Non-pigmented ciliary epithelial cell (primary cell): ENCODE measurements at regions not wholly inside any gene's neighbourhood (a gene's known extent, or its start where the extent isn't known, plus 50 kb on each side); places are given as distances from the start of the nearest gene placed in this dataset.
"Not testable (repeated sequence)": the region's sequence is repeated elsewhere in the genome, so short reads cannot be mapped to it uniquely, and the experiment has no call there.

Experiments
- DNase-seq: peaks from one replicate; pipeline ENCODE4 v3.0.0-alpha.2; 2010; ENCODE audit warnings: low read depth

DNA sequence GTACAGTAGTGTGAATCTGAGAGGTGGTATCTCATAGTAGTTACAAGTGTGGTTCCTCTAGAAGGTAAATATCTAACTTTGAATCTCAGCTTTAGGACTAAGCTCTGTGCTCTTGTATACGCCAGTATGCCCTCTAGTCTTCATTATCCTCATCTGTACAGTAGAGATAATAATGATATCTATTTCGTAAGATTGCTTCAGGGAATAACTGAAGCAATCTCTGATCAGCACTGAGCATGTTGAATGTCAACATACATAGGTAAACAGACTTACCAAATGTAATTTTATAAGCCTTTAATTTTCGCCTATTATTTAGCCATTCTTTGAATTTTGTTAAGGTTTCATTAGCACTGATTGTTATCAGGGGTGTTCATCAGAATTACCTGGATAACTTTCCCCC, 175.2 kb upstream of the ANKRD50 start:
- DNase-seq = no peak

DNA sequence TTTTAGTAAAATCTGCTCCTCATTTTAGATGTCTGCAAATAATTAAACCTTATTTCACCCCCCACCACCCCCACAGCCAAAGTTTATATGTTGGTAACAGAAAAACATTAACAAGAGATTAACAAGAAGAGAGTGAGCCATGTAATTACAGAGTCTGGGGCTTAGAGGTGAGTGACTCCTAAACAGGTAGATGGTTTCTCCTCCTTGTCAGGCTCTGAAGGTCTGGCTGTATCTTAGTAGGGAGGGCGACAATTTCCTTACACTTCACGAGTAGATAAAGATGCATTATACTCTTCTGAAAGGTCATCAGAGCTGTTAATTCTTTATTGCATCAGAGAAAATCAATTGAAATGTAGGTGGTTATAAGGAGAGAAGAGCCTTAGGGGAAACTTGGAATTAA, 171.8 kb upstream of the ANKRD50 start:
- no peak for DNase-seq

DNA sequence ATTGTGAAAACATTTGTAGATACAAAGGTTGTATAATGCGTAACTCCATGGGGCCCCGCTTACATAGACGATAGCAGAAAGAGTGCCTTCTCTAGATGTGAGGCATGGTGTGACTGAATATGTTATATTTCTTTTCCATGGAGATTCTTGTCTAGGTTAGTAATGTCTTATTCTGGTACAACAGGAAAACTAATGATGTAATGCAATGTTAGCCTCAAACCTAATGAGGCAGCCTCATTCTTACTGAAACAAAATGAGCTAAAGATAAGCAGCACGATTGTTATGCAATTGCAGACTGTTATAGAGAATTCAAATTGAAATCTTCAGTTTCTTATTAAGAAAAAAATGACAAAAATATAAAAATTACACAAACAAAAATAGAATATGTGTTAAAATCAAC, 171.1 kb upstream of the ANKRD50 start:
- DNase-seq = peak; percentile 34

DNA sequence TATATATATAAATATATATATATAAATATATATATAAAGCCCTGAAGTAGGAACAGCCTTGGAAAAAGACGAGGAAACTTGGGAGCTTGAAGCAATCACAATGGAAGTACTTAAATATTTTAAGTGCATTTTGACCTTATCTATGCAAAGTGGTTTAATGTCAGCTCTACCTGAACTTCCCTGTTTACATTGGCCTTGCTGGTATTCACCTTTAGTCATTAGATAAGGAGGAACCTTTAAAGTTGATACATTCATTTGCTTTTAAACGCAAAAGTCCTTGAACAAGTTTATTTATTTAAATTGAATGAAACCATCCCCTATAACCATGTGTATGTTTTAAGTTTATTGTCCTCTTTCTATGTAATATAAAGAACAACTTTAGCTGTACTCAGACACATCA, 166.7 kb upstream of the ANKRD50 start:
- no peak for DNase-seq

DNA sequence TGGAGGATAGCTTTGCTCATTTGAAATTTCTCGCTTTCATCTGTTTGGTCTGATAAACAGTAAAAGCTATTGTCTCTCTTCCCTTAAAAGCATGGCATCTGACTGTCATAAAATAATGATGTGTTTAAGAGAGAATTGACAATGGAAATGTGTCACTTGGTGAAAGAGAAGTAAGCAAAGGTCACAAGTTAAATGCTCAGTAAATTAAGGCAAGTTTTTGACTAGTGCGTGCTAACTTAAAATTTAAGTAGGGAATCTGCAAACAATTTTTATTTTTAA, 161.6 kb upstream of the ANKRD50 start:
- DNase-seq = no peak

DNA sequence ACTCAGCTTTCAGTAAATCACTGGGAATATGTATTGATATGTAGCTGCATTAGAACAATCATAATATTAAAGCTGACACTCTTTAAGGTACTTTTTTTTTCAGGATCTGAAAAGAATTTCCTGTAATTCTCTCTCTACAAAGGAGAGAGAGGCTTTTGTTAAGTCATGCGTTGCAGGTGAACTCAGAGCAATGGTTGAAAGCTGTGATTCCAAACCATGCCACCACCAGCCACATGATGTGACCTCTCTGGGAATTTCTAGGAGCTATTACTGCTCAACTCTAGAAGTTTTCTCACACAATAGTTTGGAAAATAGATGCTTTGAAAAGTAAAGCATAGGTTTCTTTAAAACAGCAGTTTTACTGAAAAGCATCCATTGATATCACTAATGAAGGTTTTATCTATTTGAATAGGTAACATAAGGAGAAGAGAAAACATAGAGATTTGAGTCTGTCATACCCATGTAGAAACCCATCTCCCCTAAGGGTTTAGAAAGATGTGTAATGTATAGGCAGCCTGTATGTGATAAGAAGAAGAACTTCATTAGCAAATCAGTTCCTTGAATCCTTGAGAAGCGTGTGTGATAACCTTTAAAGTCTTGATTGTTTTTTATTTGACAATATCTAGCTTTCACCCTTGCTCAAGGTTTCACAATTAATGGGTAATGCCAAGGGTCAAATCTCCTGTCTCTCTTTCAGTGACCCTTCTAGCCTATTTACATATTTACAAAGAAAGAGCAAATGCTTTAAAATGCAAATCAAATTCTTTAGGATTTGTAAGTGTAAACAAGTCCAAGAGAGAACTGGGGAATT, 161.0 kb upstream of the ANKRD50 start:
- no peak for DNase-seq

DNA sequence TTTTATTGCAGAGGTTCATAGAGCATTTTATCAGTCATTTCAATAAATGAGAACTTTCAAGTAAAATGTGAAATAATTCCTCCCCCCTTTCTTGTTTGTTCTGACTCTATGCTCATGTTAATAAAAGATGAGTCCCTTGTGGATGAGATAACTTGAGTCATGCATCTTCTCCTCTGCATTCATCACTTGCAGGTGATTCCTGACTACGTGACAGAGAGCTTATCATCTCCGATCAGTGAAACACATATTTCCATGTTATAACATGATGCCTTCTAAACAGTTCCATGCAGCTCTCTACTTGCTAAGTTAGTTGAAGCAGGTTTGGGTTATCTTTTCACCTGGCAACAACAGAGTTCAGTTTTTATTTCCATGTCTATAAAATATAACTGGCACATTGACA, 160.1 kb upstream of the ANKRD50 start:
- DNase-seq = no peak

DNA sequence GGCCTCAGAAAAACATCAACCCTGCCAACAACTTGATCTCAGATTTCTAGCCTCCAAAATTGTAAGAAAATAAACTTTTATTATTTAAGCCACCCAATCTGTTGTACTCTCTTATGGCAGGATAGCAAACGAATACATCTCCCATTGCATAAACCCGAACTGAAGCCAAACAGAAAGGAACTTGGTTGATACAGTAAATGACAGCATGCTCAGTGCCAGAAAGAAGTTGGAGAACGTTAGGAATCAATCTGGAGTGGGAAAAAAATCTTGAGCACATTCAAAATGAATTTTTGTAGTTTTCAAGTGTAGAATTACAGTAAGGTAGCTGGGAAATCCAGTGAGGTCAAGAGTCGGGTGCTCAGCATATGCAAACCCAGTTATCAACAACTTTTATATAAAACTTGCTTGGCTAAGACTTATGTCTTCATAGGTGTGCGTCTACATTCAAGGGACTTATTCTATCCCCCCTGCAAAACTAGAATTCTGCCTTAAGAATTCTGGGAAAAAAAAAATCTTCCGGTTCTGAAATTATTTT, 157.5 kb upstream of the ANKRD50 start:
- DNase-seq = no peak

DNA sequence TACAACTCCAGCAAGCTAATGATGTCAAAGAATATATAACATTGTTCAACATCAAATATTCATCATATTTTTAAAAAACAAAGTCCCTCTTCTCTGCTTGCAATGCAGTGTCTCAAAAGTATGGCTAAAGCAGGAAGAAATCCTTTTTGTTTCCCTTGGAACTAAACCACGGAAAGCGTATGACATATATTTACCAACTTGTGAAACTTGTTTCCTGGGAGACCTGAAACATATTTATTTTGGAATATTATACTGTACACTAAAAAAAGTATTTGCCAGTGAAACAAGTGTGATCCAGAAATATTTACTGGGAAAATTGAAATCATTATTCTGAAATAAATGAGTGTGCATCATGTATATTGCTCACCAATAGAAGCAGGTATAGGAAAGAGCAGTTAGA, 156.0 kb upstream of the ANKRD50 start:
- DNase-seq = no peak

DNA sequence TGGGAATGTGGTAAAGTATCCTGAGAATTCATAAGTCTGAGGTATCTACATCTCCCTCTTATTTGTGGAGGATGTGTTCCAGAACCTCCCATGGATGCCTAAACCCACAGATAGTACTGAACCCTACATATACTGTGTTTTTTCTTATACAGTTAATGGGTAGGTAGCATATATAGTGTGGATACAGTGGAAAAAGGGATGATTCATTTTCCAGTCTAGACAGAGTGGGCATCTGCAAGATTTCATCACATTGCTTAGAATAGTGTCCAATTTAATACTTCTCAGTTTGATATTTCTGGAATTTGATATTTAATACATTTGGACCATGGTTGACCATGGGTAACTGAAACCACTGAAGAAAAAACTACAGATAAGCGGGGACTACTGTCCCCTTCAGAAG, 155.0 kb upstream of the ANKRD50 start:
- DNase-seq = no peak

DNA sequence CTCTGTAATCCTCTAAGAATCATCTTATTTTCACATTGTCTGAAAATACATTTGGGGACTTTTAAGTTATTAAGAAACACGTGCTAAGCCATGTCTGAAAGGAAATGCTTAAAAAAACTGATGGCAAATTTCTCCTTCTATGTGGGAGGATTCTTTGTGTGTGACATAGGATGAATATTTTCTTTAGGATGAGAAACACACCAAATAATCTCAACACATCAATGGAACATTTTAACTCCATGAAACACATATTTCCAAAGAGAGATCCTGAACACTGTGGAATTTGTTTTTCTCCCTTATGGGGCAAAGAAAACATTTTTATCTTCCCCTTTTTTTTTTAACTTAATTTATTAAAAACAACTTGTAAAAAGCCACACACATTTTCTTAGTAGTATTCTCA, 153.8 kb upstream of the ANKRD50 start:
- DNase-seq = no peak

DNA sequence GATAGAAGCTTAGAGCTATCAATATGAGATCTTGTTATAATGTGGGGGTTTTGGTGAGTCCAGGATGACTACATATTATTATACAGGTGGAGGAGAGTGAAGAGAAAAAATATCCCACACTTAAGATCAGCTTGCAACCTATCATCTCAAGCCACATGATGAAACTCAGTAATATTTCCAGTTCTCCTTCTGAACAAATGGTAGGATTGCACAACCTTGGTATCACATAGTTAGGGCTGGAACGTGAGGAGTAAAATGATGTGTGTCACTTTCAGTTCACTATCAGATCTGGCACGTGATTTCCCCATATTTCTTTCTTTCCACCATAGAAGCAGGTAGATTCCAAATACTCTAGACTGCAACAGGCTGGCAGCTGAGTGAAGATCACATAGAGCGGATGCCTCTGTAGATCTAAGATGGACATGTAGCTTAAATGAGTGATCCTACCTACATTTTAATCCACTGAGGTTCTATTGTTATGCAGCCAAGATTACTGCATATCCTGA, 150.6 kb upstream of the ANKRD50 start:
- DNase-seq = no peak

DNA sequence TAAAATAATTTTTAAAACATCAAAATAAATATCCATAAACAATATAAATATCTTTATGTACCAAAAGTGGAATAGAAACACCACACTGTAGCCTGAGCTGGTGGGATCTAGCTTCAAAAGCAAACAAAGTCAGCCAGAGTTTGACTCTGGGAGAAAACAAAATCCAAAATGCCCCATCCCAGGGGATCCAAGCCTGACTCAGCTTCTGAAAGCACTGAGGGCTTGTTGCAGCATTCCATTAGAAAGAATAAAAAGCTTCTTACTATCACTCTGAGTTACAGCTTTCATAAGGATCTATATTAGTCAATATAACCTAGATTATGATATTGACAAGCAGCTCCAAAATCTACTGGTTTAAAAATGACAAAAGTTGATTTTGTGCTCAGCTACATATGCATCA, 149.7 kb upstream of the ANKRD50 start:
- no peak for DNase-seq

DNA sequence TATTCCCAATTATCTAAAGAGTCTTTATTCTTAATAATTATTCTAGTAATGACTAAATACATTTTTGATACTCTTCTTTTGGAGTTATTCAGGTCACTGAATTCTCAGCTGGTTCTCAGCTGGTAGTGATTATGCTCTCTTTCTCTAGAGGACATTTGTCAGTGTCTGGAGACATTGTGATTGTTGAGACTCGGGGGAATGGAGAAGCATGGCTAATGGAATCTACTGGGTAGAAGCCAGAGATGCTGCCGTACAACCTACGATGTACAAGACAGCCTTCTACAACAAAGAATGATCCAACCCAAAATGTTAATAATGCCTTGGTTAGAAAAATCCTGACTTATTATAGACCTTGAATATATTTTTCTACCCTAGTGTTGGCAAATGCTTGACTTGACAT, 149.2 kb upstream of the ANKRD50 start:
- no peak for DNase-seq

DNA sequence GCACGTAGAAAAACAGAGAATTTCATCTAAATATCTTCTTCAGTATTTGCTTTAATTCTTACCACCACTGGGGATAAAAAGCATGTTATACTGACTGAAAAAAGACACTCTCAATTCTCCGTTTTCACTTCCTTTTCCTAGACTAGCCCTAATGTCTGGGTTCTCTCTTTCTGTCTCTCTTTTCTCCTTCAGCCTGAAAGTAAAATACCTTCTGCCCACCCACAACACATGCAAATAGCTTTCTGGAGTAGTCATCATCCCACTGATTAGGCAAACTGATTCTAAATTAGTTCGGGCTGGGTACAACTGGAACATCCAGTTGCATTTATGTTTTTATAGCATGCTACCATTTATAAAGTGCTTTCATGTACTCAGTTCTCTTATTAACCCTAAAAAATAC, 142.4 kb upstream of the ANKRD50 start:
- peak; percentile 20 for DNase-seq

DNA sequence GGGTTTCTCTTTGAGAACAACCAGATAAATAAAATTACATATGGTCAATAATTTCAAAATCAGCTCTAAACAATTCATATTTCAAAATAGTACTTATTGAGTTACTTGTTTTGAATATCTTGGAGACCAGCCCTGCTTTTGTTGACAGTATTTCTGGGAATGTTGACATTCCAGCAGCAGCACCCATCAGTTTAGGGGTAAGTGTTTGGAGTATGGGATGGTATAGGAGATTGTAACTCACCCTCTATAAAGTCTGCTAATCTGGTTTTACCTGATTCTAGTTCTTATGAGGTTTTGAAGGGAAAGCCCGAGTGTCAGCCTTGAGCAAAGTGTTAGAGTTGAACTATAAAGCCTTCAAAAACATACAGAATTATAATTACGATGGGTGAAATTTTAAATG, 139.2 kb upstream of the ANKRD50 start:
- DNase-seq = no peak

DNA sequence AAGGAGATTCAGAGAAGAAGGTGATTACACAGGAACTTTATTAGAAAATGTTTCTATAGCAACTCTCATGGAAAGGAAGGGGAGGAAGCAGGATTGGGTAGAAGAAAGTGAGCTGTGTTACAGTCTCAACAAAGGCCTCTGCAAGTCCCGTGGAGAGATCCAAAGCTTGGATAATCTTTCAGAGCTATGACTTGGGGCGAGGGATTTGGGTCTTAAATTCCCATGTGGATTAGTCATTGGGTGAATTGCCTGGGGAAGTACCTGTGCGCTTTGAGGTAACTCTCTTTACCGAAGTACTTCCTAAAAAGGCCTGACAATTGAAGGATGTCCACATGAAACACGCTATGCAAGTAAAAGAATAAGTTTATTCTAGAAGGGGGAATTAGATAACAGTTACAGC, 133.8 kb upstream of the ANKRD50 start:
- no peak for DNase-seq

DNA sequence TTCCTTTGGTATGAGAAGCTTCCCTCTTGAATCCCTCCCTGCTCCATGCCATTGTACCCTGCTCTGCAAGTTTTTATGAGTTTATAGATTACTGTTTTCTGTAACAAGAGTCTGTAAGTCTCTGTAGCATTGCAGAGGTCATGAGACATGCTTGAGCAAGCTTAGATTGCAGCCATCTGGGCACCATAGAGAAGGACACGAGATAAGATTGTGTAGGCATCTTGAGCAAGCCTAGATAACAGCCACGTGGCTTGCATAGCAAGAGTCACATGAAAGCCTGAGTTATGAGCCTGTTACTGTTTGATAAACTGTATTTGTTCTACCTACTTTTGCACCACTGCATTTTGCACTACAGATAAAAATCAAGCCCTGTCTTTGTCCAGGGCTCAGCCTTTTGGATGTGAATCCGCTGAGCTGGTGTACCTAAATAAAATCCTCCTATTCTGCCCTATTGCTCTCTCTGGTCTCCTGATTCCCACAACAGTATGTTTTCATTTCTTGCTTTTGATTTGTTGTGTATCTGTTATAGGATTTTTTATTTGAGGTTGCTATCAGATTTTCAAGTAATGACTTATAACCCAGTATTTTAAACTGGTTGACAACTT, 127.4 kb upstream of the ANKRD50 start:
- DNase-seq = no peak

DNA sequence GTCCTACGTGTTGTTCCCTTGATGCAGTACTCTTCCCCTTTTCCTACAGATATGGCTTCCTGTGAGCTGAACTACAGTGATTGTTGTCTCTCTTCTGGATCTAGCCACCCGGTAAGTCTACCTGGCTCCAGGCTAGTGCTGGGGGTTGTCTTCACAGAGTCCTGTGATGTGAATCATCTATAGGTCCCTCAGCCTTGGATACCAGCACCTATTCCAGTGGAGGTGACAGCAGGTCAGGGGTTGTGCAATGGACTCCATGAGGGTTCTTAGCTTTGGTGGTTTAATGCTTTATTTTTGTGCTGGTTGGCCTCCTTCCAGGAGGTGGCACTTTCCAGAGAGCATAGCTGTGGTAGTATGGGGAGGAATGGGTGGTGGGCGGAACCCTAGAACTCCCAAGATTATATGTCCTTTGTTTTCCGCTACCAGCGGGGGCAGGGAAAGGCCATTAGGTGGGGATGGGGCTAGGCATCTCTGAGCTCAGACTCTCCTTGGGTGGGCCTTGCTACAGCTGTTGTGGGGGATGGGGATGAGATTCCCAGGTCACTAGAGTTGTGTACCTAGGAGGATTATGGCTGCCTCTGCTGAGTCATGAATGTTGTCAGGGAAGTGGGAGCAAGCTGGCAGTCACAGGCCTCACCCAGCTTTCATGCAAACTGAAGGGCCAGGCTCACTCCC, 121.4 kb upstream of the ANKRD50 start:
- DNase-seq = no peak

DNA sequence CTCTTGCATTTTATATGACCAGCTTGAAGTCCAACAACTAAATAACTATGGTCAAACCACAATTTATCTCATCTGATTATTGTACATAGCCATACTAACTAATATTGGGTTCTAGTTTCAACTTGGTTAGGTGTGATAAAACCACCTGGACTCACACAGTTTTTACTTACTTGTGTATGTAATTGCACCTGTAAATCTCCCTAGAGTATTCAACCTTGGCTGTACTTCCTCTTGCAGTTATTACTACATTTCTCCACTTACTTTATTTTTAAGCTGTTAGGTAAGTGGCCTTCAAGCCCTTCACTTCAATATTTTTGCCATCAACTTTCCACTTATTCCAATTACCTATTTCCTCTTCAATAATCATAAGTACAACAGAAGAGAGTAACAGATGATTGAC, 115.8 kb upstream of the ANKRD50 start:
- DNase-seq = no peak

DNA sequence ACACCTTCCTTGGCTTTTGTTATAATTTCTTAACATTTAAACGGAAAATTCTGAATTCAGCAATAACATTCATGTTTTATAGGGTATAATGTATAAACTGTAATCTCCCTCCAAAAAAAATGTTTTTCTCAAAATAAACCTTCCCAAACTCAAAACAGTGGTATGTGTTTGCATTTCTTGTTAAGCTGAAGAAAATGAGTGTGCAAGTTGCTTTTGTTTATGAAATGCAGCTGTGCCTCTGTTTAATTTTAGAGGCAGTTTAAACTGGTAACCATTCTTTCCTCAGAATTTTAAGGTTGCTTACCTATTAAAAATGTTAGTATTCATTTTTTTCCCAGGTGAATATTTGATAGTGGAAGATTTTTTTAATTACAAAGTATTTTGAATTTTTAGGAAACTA, 105.0 kb upstream of the ANKRD50 start:
- DNase-seq = no peak

DNA sequence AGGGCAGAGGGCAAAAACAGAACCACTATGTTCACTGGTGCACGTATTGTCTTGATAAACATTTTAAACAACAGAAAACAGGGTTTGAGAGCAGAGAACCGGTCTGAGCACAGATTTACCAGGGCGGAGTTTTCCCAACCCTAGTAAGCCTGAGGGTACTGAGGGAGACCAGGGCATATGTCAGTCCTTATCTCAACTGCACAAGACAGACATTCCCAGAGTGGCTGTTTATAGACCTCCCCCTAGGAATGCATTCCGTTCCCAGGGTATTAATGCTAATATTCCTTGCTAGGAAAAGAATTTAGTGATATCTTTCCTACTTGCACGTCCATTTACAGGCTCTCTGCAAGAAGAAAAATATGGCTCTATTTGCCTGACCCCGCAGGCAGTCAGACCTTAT, 99.7 kb upstream of the ANKRD50 start:
- not testable (repeated sequence) for DNase-seq

DNA sequence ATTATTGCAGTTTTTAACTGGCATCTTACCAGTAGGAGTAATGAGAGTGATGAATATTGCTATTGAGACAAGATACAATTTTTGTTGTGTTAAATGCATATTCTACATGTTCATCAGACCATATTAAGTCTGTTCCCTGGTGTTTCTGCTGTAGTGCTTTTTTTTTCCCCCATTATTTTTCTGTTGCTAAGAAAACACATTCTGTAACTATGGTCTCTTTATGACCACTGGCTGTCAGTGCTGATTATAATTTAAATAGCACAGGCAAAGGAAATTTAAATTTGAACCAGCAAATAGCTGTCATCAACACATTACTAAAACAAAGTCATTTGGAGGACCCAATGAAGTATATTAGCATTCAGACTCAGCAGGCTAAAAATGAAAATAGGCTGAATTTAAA, 98.3 kb upstream of the ANKRD50 start:
- no peak for DNase-seq
